GM12891 (cell line): ENCODE measurements at regions not wholly inside any gene's neighbourhood (a gene's known extent, or its start where the extent isn't known, plus 50 kb on each side); places are given as distances from the start of the nearest gene placed in this dataset.

Source experiments
- POLR2A ChIP-seq: IDR thresholded peaks from 2 replicates; pipeline ENCODE4 v1.6.1; 2011; ENCODE audit warnings: low read depth, low read length, control low read depth
- POLR2AphosphoS5 ChIP-seq: IDR thresholded peaks from 2 replicates; pipeline ENCODE4 v1.6.1; 2011; ENCODE audit warnings: low read depth, low read length, control low read depth
- TAF1 ChIP-seq: IDR thresholded peaks from 2 replicates; pipeline ENCODE4 v1.6.1; 2011; ENCODE audit warnings: low read depth, low read length, control low read depth

DNA sequence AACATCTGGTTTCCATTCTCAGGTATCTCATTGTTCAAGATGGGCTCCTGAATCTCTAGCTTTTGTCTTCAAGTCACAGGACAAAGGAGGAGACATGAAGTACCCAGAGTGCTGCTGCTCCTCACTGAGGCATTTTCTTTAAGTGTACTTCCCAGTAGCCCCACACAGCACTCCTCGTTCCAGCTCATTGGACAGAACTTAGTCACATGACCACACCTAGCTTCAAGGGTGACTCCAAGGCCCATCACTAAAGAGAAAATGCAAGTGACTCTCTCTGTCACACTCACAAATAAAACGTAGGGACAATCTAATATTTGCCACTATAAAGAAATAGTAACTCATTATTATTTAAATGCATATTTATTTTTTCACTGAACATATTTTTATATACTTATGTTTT, 58.3 kb upstream of the NEUROD6 start:
- TF ChIP-seq POLR2A = no peak
- TF ChIP-seq TAF1 = no peak
- no peak for TF ChIP-seq POLR2AphosphoS5
